Caco-2 (cell line): ENCODE measurements at regions not wholly inside any gene's neighbourhood (a gene's known extent, or its start where the extent isn't known, plus 50 kb on each side); places are given as distances from the start of the nearest gene placed in this dataset.

ENCODE experiments used
- BruUV-seq: library from RNA; stranded (reverse); fragments of 400-500 nt; replicated peaks from 2 replicates; lab custom pipeline; 2021; lab: Mats Ljungman, UMichigan
- CTCF ChIA-PET: fragments of 300-600 bp; sonication (Branson Sonifier 250); formaldehyde crosslinking; loops from one replicate; lab custom pipeline; 2022; ENCODE audit warnings: antibody characterized with exemption; lab: Charles Lee
- POLR2A ChIA-PET: fragments of 300-600 bp; sonication (Branson Sonifier 250); formaldehyde crosslinking; loops from one replicate; lab custom pipeline; 2022; ENCODE audit warnings: antibody characterized with exemption; lab: Charles Lee
- DNase-seq, 2 experiments: peaks; one replicate each; pipeline versions ENCODE4 v3.0.0 to v3.0.0-alpha.2; 2020 to 2022
- H3K27me3 ChIP-seq: replicated peaks from 2 replicates; pipeline ENCODE4 v1.6.0; 2011; ENCODE audit warnings: low read length; ENCODE audit not compliant: control insufficient read depth, insufficient read depth
- H3K36me3 ChIP-seq: 2 replicates; pipeline ENCODE4 v1.5.1; 2011; ENCODE audit warnings: low read length; ENCODE audit not compliant: control insufficient read depth, insufficient read depth
- H3K4me1 ChIP-seq: fragments of 250-450 bp; sonication (Bioruptor Pico); 2 replicates; pipeline ENCODE4 v1.5.1; 2020; ENCODE audit warnings: mild to moderate bottlenecking
- H3K4me3 ChIP-seq: 2 replicates; pipeline ENCODE4 v1.5.1; 2011; ENCODE audit warnings: low read depth, mild to moderate bottlenecking, control low read depth, low read length
- H3K9me3 ChIP-seq: fragments of 250-450 bp; sonication (Bioruptor Pico); 2 replicates; pipeline ENCODE4 v1.5.1; 2020; ENCODE audit warnings: mild to moderate bottlenecking, moderate library complexity
- H3K27ac Mint-ChIP-seq: one replicate; pipeline ENCODE4 v1.8.0; 2022; ENCODE audit warnings: mixed read lengths; ENCODE audit not compliant: unreplicated experiment
- H3K27me3 Mint-ChIP-seq: one replicate; pipeline ENCODE4 v1.8.0; 2022; ENCODE audit warnings: mixed read lengths; ENCODE audit not compliant: insufficient read depth, unreplicated experiment
- H3K36me3 Mint-ChIP-seq: one replicate; pipeline ENCODE4 v1.8.0; 2022; ENCODE audit warnings: mild to moderate bottlenecking, mixed read lengths; ENCODE audit not compliant: insufficient read depth, unreplicated experiment
- H3K4me1 Mint-ChIP-seq: one replicate; pipeline ENCODE4 v1.8.0; 2022; ENCODE audit warnings: low read depth, mixed read lengths; ENCODE audit not compliant: unreplicated experiment
- H3K4me3 Mint-ChIP-seq: one replicate; pipeline ENCODE4 v1.8.0; 2022; ENCODE audit warnings: mild to moderate bottlenecking, moderate library complexity, mixed read lengths; ENCODE audit not compliant: unreplicated experiment
- H3K9me3 Mint-ChIP-seq: one replicate; pipeline ENCODE4 v1.8.0; 2022; ENCODE audit warnings: mixed read lengths; ENCODE audit not compliant: unreplicated experiment
- intact Hi-C: fragments of 100-400 bp; cut with micrococcal nuclease; formaldehyde crosslinking; loops from one replicate; pipeline ENCODE4 v1.10.0; 2022; ENCODE audit not compliant: unreplicated experiment
- TF ChIP-seq, protein P1 (sequence below), 2 experiments: fragments of 200-600 bp in 1 of 2; IDR thresholded peaks; 1 replicate in 1 of 2; 2 replicates in 1 of 2; pipeline versions ENCODE4 v1.5.1 to v1.8.0; 2011 to 2022; ENCODE audit warnings: antibody characterized with exemption in 1 of 2, control low read depth in 1 of 2, inconsistent platforms in 1 of 2, low read depth in 1 of 2, low read length in 1 of 2, mild to moderate bottlenecking in 1 of 2, moderate library complexity in 1 of 2; ENCODE audit not compliant: insufficient read depth in 1 of 2, severe bottlenecking in 1 of 2, unreplicated experiment in 1 of 2

DNA sequence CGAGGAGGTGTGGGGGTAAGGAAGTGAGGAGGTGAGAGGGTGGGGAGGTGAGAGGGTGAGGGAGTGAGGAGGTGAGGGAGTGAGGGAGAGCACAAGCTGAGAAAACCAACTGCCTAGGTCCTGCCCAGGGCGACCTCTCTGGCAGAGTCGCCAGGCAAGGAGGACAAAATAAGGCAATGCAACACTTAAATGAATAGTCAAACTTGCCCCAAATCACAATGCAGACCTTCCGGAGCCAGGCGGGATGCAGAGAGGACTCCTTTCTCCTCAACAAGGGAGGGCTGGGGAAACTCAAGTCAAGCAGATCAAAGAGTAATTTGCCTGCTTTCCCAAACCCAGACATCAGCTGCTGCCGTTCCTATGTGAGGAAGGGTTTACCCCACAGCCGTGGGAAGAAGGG is 86.0 kb downstream of the CCDC185 start:
- Histone ChIP-seq H3K27me3 (no peaks in the 10 kb centered on the region), H3K4me3 (no peak overlapping the region), H3K9me3 (no peaks in the 10 kb centered on the region), H3K36me3 (no peaks in the 10 kb centered on the region), H3K4me1 (peaks cover 3% of the 10 kb centered on the region; the same call in 1 of the 2 replicates)
- ChIA-PET POLR2A (interaction anchor here (0.6 kb wide), 1 partner anchor 150 kb away, joined by 3 read pairs; no protein-coding TSS in a partner anchor), CTCF (no interaction called here)
- Mint-ChIP-seq H3K36me3 (no peaks in the 10 kb centered on the region), H3K9me3 (no peaks in the 10 kb centered on the region), H3K4me3 (no peak overlapping the region), H3K27ac (no peak overlapping the region), H3K27me3 (no peaks in the 10 kb centered on the region), H3K4me1 (peaks cover 29% of the 10 kb centered on the region)
- TF ChIP-seq, protein P1, sequence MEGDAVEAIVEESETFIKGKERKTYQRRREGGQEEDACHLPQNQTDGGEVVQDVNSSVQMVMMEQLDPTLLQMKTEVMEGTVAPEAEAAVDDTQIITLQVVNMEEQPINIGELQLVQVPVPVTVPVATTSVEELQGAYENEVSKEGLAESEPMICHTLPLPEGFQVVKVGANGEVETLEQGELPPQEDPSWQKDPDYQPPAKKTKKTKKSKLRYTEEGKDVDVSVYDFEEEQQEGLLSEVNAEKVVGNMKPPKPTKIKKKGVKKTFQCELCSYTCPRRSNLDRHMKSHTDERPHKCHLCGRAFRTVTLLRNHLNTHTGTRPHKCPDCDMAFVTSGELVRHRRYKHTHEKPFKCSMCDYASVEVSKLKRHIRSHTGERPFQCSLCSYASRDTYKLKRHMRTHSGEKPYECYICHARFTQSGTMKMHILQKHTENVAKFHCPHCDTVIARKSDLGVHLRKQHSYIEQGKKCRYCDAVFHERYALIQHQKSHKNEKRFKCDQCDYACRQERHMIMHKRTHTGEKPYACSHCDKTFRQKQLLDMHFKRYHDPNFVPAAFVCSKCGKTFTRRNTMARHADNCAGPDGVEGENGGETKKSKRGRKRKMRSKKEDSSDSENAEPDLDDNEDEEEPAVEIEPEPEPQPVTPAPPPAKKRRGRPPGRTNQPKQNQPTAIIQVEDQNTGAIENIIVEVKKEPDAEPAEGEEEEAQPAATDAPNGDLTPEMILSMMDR (IDR thresholded peaks at IDR 0.05; ENCODE audit: insufficient read depth in 1 of 2, low read depth in 1 of 2, low read length in 1 of 2, severe bottlenecking in 1 of 2, unreplicated experiment in 1 of 2), result no peak
- intact Hi-C loops, result loop anchor here (5.0 kb wide), 1 partner anchor 37 kb away; no protein-coding TSS in a partner anchor
- DNase-seq, result no peak
- no TSS peak for BruUV-seq

DNA sequence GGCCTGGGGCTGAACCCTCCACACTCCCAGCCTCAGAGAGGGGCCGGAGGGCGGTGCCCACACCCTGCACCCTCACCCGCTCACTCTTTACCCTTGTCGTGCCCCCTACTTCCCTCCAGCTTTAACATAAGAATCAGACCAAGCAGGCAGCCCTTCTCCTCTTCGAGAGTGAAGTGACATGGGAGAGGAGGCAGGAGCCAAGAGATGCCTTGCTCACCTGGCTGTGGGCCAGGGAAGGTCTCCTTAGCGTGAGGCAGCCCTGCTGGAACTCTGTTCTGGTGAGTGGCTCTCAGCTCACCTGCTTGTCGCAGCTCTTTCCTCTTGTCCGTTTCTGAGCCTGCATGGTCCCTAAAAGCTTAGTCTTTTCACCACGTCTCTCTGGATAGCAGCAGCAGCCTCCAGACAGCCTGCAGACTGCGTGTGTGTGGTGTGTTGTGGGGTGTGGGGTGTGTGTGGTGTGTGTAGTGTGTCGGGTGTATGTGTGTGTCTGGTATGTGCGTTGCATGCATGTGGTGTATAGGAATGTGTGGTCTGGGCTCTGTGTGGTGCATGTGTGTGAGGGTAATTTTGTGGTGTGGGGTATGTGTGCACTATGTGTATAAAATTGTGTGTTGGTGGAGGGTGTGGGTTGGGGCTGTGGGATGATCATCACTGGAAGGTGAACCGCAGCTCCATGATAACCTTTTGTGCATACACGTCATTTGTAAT is 86.7 kb downstream of the CCDC185 start:
- no peaks in the 10 kb centered on the region for H3K36me3 ChIP-seq
- no peak for DNase-seq
- POLR2A ChIA-PET, result interaction anchor here (0.6 kb wide), 2 partner anchors 57 to 149 kb away, joined by 3 read pairs; no protein-coding TSS in a partner anchor
- peaks cover 3% of the 10 kb centered on the region; the same call in 1 of the 2 replicates for H3K4me1 ChIP-seq
- H3K27me3 ChIP-seq, result no peaks in the 10 kb centered on the region
- CTCF ChIA-PET, result no interaction called here
- Mint-ChIP-seq H3K36me3 (no peaks in the 10 kb centered on the region), H3K9me3 (no peaks in the 10 kb centered on the region), H3K4me1 (peaks cover 24% of the 10 kb centered on the region), H3K4me3 (no peak overlapping the region), H3K27ac (no peak overlapping the region), H3K27me3 (no peaks in the 10 kb centered on the region)
- no peaks in the 10 kb centered on the region for H3K9me3 ChIP-seq
- TF ChIP-seq, protein P1 (IDR thresholded peaks at IDR 0.05; ENCODE audit: insufficient read depth in 1 of 2, low read depth in 1 of 2, low read length in 1 of 2, severe bottlenecking in 1 of 2, unreplicated experiment in 1 of 2), result no peak
- intact Hi-C loops, result loop anchor here (5.0 kb wide), 1 partner anchor 38 kb away; no protein-coding TSS in a partner anchor
- no peak overlapping the region for H3K4me3 ChIP-seq
- no TSS peak for BruUV-seq

DNA sequence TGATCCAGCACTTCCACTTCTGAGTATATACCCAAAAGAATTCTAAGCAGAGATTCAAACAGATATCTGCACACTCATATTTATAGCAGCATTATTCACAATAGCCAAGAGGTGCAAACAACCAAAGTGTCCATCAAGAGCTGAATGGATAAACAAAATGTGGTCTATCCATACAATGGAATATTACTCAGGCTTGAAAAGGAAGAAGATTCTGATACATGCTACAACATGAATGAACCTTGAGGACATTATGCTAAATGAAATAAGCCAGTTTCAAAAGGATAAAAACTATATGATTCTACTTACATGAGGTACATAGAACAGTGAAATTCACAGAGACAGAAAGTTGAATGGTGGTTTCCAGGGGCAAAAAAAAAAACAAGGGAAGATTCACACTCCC is 88.9 kb downstream of the CCDC185 start:
- CTCF ChIA-PET, result interaction anchor here (0.7 kb wide), 1 partner anchor 74 kb away, joined by 3 read pairs; no protein-coding TSS in a partner anchor
- no peaks in the 10 kb centered on the region for H3K36me3 Mint-ChIP-seq
- no peaks in the 10 kb centered on the region for H3K27me3 ChIP-seq
- intact Hi-C loops, result no loop called here
- H3K9me3 ChIP-seq, result no peaks in the 10 kb centered on the region
- H3K4me3 Mint-ChIP-seq, result no peak overlapping the region
- H3K4me1 Mint-ChIP-seq, result peaks cover 24% of the 10 kb centered on the region
- DNase-seq, result no peak
- H3K36me3 ChIP-seq, result no peaks in the 10 kb centered on the region
- BruUV-seq, result no TSS peak
- TF ChIP-seq, protein P1 (IDR thresholded peaks at IDR 0.05; ENCODE audit: insufficient read depth in 1 of 2, low read depth in 1 of 2, low read length in 1 of 2, severe bottlenecking in 1 of 2, unreplicated experiment in 1 of 2), result no peak
- H3K4me3 ChIP-seq, result no peak overlapping the region
- H3K27me3 Mint-ChIP-seq, result no peaks in the 10 kb centered on the region
- POLR2A ChIA-PET, result no interaction called here
- H3K27ac Mint-ChIP-seq, result no peak overlapping the region
- peaks cover 3% of the 10 kb centered on the region; the same call in 1 of the 2 replicates for H3K4me1 ChIP-seq
- H3K9me3 Mint-ChIP-seq, result no peaks in the 10 kb centered on the region
